AG04449 (cell line): ENCODE measurements at regions not wholly inside any gene's neighbourhood (a gene's known extent, or its start where the extent isn't known, plus 50 kb on each side); places are given as distances from the start of the nearest gene placed in this dataset.

Experiments
- CTCF ChIA-PET: fragments of 350-600 bp; formaldehyde crosslinking; extraction: SDS; loops from one replicate; lab custom pipeline; 2021; ENCODE audit warnings: antibody characterized with exemption; lab: Yijun Ruan, JAX
- POLR2A ChIA-PET: fragments of 400-600, 350-600 bp; formaldehyde crosslinking; extraction: SDS; loops from one replicate; lab custom pipeline; 2020; ENCODE audit warnings: antibody characterized with exemption, inconsistent platforms; lab: Yijun Ruan, JAX
- DNase-seq: peaks from one replicate; pipeline ENCODE4 v3.0.0-alpha.2; 2010; ENCODE audit warnings: low read depth, low spot score
- H3K4me3 ChIP-seq: 2 replicates; pipeline ENCODE4 v1.5.1; 2011; ENCODE audit warnings: low read depth, mild to moderate bottlenecking, control low read depth, low read length
- TF ChIP-seq, protein P1 (sequence below): IDR thresholded peaks from one replicate; pipeline ENCODE4 v1.5.1; 2011; ENCODE audit warnings: mild to moderate bottlenecking, moderate library complexity, low read length, control low read depth, inconsistent platforms; ENCODE audit not compliant: insufficient read depth; ENCODE audit errors: missing control alignments

DNA sequence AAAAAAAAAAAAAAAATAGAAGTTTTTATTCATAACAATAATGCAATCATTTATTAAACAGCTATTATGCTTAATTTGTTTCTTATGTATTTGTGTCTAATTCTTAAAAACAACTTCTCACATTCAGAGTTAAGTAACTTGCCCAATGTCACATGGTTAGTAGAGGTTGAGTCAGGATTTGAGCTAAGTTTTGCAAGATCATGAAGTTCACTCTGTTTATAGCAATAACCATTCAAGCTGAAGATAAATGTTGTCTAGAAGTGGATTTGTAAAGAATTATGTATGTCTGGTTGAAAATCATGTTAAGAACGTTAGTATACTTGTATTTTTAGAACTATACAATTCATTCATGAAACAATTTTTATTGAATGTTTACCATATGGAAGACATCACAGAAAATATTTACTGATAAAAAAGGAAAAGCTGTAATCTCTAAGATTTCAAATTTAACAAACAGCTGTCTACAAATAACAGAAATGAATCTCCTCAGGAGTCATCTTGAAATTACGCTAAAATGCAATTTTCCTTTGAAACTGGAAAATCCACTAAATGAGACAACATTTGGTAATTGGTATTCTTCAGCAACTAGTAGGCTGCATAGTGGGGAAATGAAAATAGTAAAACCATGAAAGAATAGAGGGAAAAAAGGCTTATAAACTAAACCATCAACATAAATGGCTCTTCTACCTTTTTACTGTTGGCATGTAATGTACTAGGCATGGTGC is 70.5 kb upstream of the AHR start:
- no peak overlapping the region for H3K4me3 ChIP-seq
- POLR2A ChIA-PET = no interaction called here
- CTCF ChIA-PET = no interaction called here
- TF ChIP-seq, protein P1, sequence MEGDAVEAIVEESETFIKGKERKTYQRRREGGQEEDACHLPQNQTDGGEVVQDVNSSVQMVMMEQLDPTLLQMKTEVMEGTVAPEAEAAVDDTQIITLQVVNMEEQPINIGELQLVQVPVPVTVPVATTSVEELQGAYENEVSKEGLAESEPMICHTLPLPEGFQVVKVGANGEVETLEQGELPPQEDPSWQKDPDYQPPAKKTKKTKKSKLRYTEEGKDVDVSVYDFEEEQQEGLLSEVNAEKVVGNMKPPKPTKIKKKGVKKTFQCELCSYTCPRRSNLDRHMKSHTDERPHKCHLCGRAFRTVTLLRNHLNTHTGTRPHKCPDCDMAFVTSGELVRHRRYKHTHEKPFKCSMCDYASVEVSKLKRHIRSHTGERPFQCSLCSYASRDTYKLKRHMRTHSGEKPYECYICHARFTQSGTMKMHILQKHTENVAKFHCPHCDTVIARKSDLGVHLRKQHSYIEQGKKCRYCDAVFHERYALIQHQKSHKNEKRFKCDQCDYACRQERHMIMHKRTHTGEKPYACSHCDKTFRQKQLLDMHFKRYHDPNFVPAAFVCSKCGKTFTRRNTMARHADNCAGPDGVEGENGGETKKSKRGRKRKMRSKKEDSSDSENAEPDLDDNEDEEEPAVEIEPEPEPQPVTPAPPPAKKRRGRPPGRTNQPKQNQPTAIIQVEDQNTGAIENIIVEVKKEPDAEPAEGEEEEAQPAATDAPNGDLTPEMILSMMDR = no peak
- no peak for DNase-seq

DNA sequence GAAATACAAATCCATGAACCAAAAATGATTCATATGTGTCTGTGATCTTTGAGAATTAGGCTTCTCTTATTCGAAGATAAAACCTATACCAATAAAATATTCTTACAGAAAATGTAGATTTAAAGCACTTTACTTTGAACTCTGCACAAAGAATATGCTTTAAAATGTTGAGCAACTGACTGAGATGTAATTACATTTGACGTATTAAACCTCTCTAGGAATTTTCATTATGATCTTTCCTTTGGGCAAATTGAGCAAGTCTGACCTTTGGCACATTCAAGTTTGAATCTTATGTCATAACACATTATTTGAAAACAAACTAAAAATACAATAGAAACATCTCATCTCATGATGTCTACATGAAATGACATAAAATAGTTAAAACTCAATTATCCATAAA is 69.2 kb upstream of the AHR start:
- H3K4me3 ChIP-seq = no peak overlapping the region
- no peak for DNase-seq
- TF ChIP-seq, protein P1 = no peak
- ChIA-PET POLR2A (no interaction called here), CTCF (no interaction called here)

DNA sequence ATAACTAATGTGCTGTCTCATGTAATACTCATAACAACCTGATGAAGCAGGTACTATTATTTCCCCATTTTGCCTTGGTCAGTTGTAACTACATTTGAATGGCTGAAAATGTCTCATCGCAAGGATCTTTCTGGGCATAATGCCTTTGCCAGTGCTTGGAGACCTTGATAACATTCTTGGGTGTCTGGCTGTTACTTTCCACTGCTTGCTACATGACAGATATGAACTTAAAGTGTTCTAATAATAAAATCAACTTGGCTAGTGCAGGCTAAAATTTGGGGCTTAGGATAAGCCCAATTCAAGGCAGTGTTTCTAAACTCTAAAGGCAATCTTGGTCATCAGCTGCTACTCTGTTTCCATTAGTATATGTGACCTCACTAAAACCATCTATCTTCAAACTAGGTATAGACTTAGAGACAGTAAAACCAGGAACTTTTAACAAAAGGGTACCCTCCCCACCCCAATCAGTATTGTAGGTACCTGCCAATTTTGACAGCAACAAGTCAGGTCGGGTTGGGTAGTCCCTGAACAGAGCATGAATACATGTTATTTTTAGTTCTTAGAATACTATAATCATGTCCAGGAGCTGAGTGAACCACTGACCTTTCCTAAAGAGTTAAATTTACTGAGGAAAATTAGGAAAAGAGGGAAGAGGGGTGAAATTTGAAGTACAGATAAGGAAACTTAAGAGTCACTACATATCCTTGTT is 68.2 kb upstream of the AHR start:
- no peak for DNase-seq
- TF ChIP-seq, protein P1 = no peak
- H3K4me3 ChIP-seq = no peak overlapping the region
- ChIA-PET POLR2A (interaction anchor here (0.6 kb wide), 1 partner anchor 460 kb away, joined by 3 read pairs; no protein-coding TSS in a partner anchor), CTCF (no interaction called here)

DNA sequence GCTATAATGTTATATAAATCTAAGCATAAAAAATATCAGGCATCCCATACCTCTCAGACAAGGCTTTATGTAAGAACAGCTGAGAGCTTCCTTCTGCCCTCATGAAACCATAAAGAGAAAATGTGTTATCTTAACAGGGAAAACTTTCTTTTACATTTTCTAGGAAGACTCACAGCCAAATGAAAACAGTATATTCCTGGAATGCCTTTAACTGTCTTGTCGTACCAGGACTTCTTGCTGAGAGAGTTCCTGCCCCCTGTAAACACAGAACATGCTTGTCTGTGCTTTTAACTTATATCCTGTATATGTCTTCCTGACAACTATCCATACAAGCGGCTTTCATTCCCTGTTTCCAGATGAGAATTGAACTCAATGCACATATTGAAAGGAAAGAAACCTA is 64.8 kb upstream of the AHR start:
- TF ChIP-seq, protein P1 = no peak
- no peak for DNase-seq
- ChIA-PET CTCF (interaction anchor here (0.6 to 1.2 kb wide), 2 partner anchors 224 to 251 kb away, joined by 3 read pairs; no protein-coding TSS in a partner anchor), POLR2A (no interaction called here)
- no peak overlapping the region for H3K4me3 ChIP-seq

DNA sequence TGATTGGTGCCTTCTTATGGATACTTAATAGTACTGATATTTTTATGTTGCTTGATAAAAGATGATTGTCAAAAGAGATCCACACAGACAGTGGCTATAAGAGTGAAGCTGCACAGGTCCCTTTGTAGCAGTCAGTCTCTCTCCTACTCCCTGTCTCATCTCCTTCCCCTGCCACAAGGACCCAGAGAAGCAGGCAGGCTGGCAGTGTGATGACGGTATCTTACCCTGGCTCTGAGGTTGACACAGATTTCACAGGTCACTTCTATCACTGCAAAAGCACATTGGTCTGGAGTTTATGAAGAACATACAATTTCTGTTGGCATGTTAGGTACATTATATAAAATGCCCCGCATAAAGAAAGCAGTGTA is 64.4 kb upstream of the AHR start:
- ChIA-PET POLR2A (no interaction called here), CTCF (interaction anchor here (1.2 kb wide), 1 partner anchor 251 kb away, joined by 3 read pairs; no protein-coding TSS in a partner anchor)
- H3K4me3 ChIP-seq = no peak overlapping the region
- no peak for DNase-seq
- TF ChIP-seq, protein P1 = no peak

DNA sequence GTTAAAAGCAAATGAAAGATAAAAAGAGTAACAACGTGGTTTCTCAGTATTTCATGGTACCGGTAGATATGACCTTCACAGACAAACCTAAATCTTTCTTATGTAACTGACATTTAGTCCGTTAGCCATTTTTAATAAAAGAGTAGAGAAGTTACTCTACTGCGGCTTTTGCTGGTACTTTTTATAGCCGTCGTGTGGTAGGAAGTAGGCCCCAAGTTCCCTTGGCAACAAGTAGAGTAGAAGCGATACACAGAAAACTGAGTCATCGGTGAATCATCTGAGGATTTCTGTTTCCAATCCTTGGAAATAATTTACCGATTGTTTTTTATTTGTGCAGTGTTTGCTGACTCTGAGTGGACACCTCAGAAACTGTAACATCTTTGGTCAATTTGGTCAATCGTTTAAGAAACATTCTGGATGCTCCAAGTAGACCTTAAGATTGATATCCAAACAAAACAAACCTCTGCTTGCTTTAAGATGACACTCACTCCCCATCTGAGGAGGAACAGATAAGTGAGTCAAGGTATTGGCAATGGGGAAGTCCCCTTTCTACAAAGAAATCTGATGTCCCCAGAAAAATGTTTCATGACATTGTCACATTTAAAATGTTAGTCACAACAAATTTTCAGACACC is 63.9 kb upstream of the AHR start:
- peak; percentile 73 for DNase-seq
- no peak overlapping the region for H3K4me3 ChIP-seq
- TF ChIP-seq, protein P1 = no peak
- POLR2A ChIA-PET = no interaction called here
- CTCF ChIA-PET = no interaction called here
